ENCODE measurements at regions not wholly inside any gene's neighbourhood (a gene's known extent, or its start where the extent isn't known, plus 50 kb on each side); places are given as distances from the start of the nearest gene placed in this dataset.

DNA sequence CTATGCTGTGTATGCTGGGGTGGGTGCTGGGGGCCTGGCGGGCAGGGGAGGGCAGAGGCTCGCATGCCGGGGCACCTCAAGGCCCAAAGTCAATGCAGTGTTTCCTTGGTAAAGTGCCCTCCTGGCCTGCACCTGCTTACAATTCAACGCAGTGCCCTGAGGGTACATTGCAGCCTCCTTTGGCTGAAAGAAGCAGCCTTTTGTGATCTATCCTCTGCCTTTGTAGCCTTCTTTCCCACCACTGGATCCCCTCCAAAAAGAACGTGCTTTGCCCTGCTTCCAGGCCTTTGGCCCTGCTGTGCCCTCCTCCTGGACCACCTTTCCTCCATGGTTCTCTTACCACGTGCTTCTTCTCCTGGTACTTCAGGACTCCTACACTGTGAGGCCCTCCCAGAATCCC, 113.6 kb upstream of the PTPN1 start (continued):
- TF ChIP-seq, protein P1, sequence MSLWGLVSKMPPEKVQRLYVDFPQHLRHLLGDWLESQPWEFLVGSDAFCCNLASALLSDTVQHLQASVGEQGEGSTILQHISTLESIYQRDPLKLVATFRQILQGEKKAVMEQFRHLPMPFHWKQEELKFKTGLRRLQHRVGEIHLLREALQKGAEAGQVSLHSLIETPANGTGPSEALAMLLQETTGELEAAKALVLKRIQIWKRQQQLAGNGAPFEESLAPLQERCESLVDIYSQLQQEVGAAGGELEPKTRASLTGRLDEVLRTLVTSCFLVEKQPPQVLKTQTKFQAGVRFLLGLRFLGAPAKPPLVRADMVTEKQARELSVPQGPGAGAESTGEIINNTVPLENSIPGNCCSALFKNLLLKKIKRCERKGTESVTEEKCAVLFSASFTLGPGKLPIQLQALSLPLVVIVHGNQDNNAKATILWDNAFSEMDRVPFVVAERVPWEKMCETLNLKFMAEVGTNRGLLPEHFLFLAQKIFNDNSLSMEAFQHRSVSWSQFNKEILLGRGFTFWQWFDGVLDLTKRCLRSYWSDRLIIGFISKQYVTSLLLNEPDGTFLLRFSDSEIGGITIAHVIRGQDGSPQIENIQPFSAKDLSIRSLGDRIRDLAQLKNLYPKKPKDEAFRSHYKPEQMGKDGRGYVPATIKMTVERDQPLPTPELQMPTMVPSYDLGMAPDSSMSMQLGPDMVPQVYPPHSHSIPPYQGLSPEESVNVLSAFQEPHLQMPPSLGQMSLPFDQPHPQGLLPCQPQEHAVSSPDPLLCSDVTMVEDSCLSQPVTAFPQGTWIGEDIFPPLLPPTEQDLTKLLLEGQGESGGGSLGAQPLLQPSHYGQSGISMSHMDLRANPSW (CRISPR knock-in tag; conservative IDR thresholded peaks at IDR 0.05; ENCODE audit: low read depth) = no peak

DNA sequence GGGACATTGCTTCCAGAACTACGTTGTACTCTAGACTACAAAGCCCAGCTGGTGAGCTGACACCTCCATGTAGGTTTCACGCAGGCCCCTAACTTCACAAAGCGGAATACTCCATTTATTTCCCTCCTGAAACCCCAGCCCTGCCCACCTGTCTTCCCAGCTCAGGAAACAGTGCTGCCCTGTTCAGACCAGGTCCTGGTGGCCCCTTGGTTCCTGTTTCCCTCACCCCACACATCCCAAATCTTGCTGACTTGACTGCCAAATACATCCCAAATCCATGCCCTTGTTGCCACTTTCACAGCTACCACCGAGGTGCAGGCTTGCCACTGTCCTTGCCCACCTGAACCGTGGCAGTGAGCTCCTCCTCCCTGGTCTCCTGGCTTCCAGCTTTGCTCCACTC, 113.1 kb upstream of the PTPN1 start:
- no peaks in the 10 kb centered on the region for H3K9me3 Mint-ChIP-seq
- H3K4me1 Mint-ChIP-seq = peaks cover 16% of the 10 kb centered on the region
- no peaks in the 10 kb centered on the region for H3K36me3 Mint-ChIP-seq
- no peaks in the 10 kb centered on the region for H3K27me3 Mint-ChIP-seq (ENCODE audit: low read depth)
- no peak for ATAC-seq
- no peak overlapping the region for H3K4me3 Mint-ChIP-seq
- no peak for DNase-seq (ENCODE audit: low spot score)
- H3K27ac Mint-ChIP-seq = no peak overlapping the region
- TF ChIP-seq NR1H2 (CRISPR knock-in tag; IDR thresholded peaks at IDR 0.05) (no peak), FOXJ3 (CRISPR knock-in tag; IDR thresholded peaks at IDR 0.05; ENCODE audit: borderline replicate concordance) (no peak), TEAD1 (CRISPR knock-in tag; IDR thresholded peaks at IDR 0.05) (no peak), EMX1 (CRISPR knock-in tag; IDR thresholded peaks at IDR 0.05) (no peak), ZNF416 (CRISPR knock-in tag; IDR thresholded peaks at IDR 0.05) (no peak), NFYB (CRISPR knock-in tag; conservative IDR thresholded peaks at IDR 0.05; ENCODE audit: low read depth) (no peak), ZNF317 (CRISPR knock-in tag; IDR thresholded peaks at IDR 0.05; ENCODE audit: borderline replicate concordance, low read depth) (no peak), PRRX2 (CRISPR knock-in tag; IDR thresholded peaks at IDR 0.05) (no peak), ZNF396 (CRISPR knock-in tag; IDR thresholded peaks at IDR 0.05; ENCODE audit: borderline replicate concordance) (no peak)
- TF ChIP-seq, protein P2, sequence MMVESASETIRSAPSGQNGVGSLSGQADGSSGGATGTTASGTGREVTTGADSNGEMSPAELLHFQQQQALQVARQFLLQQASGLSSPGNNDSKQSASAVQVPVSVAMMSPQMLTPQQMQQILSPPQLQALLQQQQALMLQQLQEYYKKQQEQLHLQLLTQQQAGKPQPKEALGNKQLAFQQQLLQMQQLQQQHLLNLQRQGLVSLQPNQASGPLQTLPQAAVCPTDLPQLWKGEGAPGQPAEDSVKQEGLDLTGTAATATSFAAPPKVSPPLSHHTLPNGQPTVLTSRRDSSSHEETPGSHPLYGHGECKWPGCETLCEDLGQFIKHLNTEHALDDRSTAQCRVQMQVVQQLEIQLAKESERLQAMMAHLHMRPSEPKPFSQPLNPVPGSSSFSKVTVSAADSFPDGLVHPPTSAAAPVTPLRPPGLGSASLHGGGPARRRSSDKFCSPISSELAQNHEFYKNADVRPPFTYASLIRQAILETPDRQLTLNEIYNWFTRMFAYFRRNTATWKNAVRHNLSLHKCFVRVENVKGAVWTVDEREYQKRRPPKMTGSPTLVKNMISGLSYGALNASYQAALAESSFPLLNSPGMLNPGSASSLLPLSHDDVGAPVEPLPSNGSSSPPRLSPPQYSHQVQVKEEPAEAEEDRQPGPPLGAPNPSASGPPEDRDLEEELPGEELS (CRISPR knock-in tag; IDR thresholded peaks at IDR 0.05) = no peak
- TF ChIP-seq, protein P3, sequence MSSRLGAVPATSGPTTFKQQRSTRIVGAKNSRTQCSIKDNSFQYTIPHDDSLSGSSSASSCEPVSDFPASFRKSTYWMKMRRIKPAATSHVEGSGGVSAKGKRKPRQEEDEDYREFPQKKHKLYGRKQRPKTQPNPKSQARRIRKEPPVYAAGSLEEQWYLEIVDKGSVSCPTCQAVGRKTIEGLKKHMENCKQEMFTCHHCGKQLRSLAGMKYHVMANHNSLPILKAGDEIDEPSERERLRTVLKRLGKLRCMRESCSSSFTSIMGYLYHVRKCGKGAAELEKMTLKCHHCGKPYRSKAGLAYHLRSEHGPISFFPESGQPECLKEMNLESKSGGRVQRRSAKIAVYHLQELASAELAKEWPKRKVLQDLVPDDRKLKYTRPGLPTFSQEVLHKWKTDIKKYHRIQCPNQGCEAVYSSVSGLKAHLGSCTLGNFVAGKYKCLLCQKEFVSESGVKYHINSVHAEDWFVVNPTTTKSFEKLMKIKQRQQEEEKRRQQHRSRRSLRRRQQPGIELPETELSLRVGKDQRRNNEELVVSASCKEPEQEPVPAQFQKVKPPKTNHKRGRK (CRISPR knock-in tag; IDR thresholded peaks at IDR 0.05; ENCODE audit: borderline replicate concordance) = no peak
- TF ChIP-seq, protein P4, sequence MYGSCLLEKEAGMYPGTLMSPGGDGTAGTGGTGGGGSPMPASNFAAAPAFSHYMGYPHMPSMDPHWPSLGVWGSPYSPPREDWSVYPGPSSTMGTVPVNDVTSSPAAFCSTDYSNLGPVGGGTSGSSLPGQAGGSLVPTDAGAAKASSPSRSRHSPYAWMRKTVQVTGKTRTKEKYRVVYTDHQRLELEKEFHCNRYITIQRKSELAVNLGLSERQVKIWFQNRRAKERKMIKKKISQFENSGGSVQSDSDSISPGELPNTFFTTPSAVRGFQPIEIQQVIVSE (CRISPR knock-in tag; IDR thresholded peaks at IDR 0.05; ENCODE audit: borderline replicate concordance) = no peak
- ChIA-PET CTCF (no interaction called here), POLR2A (no interaction called here)

DNA sequence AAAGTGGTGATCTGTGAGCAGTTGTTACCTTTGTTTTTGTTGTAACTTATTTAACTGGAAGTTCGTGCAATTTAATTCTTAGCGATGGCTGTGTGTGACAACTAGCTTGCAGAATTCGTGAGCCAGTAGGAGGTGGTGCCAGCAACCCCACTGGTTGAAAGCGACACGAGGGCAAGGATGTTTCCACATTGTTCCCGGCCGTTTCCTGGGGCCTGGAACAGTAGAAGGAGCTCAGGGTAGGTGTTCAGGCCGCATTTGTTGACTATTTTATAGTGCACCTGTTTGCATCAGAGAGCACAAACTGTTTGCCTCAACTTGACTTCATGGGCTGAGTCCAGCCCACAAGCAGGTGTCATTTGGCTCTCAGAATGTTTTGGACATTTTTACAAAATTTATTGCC, 112.1 kb upstream of the PTPN1 start:
- Mint-ChIP-seq H3K27me3 (ENCODE audit: low read depth) (no peaks in the 10 kb centered on the region), H3K27ac (no peak overlapping the region), H3K36me3 (no peaks in the 10 kb centered on the region), H3K4me1 (peaks cover 16% of the 10 kb centered on the region), H3K4me3 (no peak overlapping the region), H3K9me3 (no peaks in the 10 kb centered on the region)
- ChIA-PET POLR2A (interaction anchor here (0.6 kb wide), 1 partner anchor 524 kb away, joined by 8 read pairs; no protein-coding TSS in a partner anchor), CTCF (interaction anchor here (0.6 kb wide), 1 partner anchor 64 kb away, joined by 3 read pairs; no protein-coding TSS in a partner anchor)
- DNase-seq (ENCODE audit: low spot score) (no peak), ATAC-seq (no peak)
- TF ChIP-seq, protein P5, sequence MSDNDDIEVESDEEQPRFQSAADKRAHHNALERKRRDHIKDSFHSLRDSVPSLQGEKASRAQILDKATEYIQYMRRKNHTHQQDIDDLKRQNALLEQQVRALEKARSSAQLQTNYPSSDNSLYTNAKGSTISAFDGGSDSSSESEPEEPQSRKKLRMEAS (CRISPR knock-in tag; IDR thresholded peaks at IDR 0.05) = no peak
- TF ChIP-seq, protein P6, sequence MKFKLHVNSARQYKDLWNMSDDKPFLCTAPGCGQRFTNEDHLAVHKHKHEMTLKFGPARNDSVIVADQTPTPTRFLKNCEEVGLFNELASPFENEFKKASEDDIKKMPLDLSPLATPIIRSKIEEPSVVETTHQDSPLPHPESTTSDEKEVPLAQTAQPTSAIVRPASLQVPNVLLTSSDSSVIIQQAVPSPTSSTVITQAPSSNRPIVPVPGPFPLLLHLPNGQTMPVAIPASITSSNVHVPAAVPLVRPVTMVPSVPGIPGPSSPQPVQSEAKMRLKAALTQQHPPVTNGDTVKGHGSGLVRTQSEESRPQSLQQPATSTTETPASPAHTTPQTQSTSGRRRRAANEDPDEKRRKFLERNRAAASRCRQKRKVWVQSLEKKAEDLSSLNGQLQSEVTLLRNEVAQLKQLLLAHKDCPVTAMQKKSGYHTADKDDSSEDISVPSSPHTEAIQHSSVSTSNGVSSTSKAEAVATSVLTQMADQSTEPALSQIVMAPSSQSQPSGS (CRISPR knock-in tag; IDR thresholded peaks at IDR 0.05; ENCODE audit: borderline replicate concordance, low read depth) = no peak
- TF ChIP-seq, protein P7, sequence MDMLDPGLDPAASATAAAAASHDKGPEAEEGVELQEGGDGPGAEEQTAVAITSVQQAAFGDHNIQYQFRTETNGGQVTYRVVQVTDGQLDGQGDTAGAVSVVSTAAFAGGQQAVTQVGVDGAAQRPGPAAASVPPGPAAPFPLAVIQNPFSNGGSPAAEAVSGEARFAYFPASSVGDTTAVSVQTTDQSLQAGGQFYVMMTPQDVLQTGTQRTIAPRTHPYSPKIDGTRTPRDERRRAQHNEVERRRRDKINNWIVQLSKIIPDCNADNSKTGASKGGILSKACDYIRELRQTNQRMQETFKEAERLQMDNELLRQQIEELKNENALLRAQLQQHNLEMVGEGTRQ (CRISPR knock-in tag; IDR thresholded peaks at IDR 0.05) = no peak
- TF ChIP-seq ZNF232 (CRISPR knock-in tag; IDR thresholded peaks at IDR 0.05) = no peak
- TF ChIP-seq, protein P8, sequence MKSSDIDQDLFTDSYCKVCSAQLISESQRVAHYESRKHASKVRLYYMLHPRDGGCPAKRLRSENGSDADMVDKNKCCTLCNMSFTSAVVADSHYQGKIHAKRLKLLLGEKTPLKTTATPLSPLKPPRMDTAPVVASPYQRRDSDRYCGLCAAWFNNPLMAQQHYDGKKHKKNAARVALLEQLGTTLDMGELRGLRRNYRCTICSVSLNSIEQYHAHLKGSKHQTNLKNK (CRISPR knock-in tag; IDR thresholded peaks at IDR 0.05) = no peak
- TF ChIP-seq NR1H2 (CRISPR knock-in tag; IDR thresholded peaks at IDR 0.05) = no peak
- TF ChIP-seq, protein P9, sequence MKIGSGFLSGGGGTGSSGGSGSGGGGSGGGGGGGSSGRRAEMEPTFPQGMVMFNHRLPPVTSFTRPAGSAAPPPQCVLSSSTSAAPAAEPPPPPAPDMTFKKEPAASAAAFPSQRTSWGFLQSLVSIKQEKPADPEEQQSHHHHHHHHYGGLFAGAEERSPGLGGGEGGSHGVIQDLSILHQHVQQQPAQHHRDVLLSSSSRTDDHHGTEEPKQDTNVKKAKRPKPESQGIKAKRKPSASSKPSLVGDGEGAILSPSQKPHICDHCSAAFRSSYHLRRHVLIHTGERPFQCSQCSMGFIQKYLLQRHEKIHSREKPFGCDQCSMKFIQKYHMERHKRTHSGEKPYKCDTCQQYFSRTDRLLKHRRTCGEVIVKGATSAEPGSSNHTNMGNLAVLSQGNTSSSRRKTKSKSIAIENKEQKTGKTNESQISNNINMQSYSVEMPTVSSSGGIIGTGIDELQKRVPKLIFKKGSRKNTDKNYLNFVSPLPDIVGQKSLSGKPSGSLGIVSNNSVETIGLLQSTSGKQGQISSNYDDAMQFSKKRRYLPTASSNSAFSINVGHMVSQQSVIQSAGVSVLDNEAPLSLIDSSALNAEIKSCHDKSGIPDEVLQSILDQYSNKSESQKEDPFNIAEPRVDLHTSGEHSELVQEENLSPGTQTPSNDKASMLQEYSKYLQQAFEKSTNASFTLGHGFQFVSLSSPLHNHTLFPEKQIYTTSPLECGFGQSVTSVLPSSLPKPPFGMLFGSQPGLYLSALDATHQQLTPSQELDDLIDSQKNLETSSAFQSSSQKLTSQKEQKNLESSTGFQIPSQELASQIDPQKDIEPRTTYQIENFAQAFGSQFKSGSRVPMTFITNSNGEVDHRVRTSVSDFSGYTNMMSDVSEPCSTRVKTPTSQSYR (CRISPR knock-in tag; IDR thresholded peaks at IDR 0.05) = no peak

All from WTC11 (cell line).